ENCODE measurements at regions not wholly inside any gene's neighbourhood (a gene's known extent, or its start where the extent isn't known, plus 50 kb on each side); places are given as distances from the start of the nearest gene placed in this dataset.

GRCh38 chr3:89580859-89581258, 473.4 kb downstream of the EPHA3 start:
- no peak for DNase-seq
- TF ChIP-seq POLR2A (IDR thresholded peaks at IDR 0.05): no peak
- TF ChIP-seq, protein P1, sequence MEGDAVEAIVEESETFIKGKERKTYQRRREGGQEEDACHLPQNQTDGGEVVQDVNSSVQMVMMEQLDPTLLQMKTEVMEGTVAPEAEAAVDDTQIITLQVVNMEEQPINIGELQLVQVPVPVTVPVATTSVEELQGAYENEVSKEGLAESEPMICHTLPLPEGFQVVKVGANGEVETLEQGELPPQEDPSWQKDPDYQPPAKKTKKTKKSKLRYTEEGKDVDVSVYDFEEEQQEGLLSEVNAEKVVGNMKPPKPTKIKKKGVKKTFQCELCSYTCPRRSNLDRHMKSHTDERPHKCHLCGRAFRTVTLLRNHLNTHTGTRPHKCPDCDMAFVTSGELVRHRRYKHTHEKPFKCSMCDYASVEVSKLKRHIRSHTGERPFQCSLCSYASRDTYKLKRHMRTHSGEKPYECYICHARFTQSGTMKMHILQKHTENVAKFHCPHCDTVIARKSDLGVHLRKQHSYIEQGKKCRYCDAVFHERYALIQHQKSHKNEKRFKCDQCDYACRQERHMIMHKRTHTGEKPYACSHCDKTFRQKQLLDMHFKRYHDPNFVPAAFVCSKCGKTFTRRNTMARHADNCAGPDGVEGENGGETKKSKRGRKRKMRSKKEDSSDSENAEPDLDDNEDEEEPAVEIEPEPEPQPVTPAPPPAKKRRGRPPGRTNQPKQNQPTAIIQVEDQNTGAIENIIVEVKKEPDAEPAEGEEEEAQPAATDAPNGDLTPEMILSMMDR (IDR thresholded peaks at IDR 0.05): no peak

GRCh38 chr3:89584398-89584797, 477.0 kb downstream of the EPHA3 start:
- no peaks in the 10 kb centered on the region for H3K27me3 ChIP-seq
- no peak overlapping the region for H3K4me3 ChIP-seq
- H3K9me3 ChIP-seq: no peaks in the 10 kb centered on the region
- DNase-seq: no peak
- H3K27ac ChIP-seq: no peak overlapping the region
- no peaks in the 10 kb centered on the region for H3K4me1 ChIP-seq
- no peaks in the 10 kb centered on the region for H3K36me3 ChIP-seq
- TF ChIP-seq POLR2A (IDR thresholded peaks at IDR 0.05): no peak
- TF ChIP-seq, protein P1 (IDR thresholded peaks at IDR 0.05): no peak

More at GRCh38 chr3:89580859-89581258, 473.4 kb downstream of the EPHA3 start:
- Histone ChIP-seq H3K4me1 (no peaks in the 10 kb centered on the region), H3K4me3 (no peak overlapping the region), H3K36me3 (no peaks in the 10 kb centered on the region), H3K27me3 (no peaks in the 10 kb centered on the region), H3K27ac (no peak overlapping the region), H3K9me3 (no peaks in the 10 kb centered on the region)

GRCh38 chr3:89586256-89586655, 478.8 kb downstream of the EPHA3 start:
- Histone ChIP-seq H3K9me3 (no peaks in the 10 kb centered on the region), H3K27me3 (no peaks in the 10 kb centered on the region), H3K27ac (no peak overlapping the region), H3K36me3 (no peaks in the 10 kb centered on the region), H3K4me1 (no peaks in the 10 kb centered on the region), H3K4me3 (no peak overlapping the region)
- no peak for DNase-seq
- TF ChIP-seq POLR2A (IDR thresholded peaks at IDR 0.05): no peak
- TF ChIP-seq, protein P1 (IDR thresholded peaks at IDR 0.05): no peak

- DNase-seq: no peak
- Histone ChIP-seq H3K9me3 (no peaks in the 10 kb centered on the region), H3K36me3 (no peaks in the 10 kb centered on the region), H3K27me3 (no peaks in the 10 kb centered on the region), H3K4me1 (no peaks in the 10 kb centered on the region), H3K4me3 (no peak overlapping the region), H3K27ac (no peak overlapping the region)
- TF ChIP-seq, protein P1 (IDR thresholded peaks at IDR 0.05): no peak
- TF ChIP-seq POLR2A (IDR thresholded peaks at IDR 0.05): no peak
Measured at GRCh38 chr3:89586676-89587075, 479.3 kb downstream of the EPHA3 start.

GRCh38 chr3:89606151-89606550, 498.7 kb downstream of the EPHA3 start:
- DNase-seq: no peak
- TF ChIP-seq POLR2A (IDR thresholded peaks at IDR 0.05): no peak
- H3K4me1 ChIP-seq: no peaks in the 10 kb centered on the region
- no peaks in the 10 kb centered on the region for H3K36me3 ChIP-seq
- H3K27ac ChIP-seq: no peak overlapping the region
- H3K4me3 ChIP-seq: no peak overlapping the region
- H3K9me3 ChIP-seq: no peaks in the 10 kb centered on the region
- no peaks in the 10 kb centered on the region for H3K27me3 ChIP-seq

DNA sequence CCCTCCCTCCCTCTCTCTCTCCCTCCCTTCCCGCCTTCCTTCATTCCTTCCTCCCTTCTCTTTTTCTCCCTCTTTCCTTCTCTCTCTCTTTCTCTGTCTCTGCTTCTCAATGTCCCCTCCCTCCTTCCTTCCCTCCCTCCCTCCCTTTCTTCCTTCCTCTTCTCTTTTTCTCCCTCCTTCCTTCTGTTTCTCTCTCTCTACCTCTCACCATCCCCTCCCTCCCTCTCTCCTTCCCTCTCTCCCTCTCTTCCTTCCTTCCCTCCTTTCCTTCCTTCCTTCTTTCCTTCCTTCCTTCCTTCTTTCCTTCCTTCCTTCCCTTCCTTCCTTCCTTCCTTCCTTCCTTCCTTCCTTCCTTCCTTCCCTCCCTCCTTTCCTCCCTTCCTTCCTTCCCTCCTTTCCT, 504.6 kb downstream of the EPHA3 start:
- Histone ChIP-seq H3K27ac (no peak overlapping the region), H3K4me1 (no peaks in the 10 kb centered on the region)

More for the DNA sequence above, 504.6 kb downstream of the EPHA3 start:
- no peaks in the 10 kb centered on the region for H3K36me3 ChIP-seq
- H3K4me3 ChIP-seq: no peak overlapping the region
- no peaks in the 10 kb centered on the region for H3K9me3 ChIP-seq
- TF ChIP-seq, protein P1 (IDR thresholded peaks at IDR 0.05): no peak
- no peak for TF ChIP-seq POLR2A (IDR thresholded peaks at IDR 0.05)
- no peak for DNase-seq
- no peaks in the 10 kb centered on the region for H3K27me3 ChIP-seq

Measured in Peyer's patch (tissue), 4 donors.